Heart right ventricle (tissue), 16 donors: ENCODE measurements at regions not wholly inside any gene's neighbourhood (a gene's known extent, or its start where the extent isn't known, plus 50 kb on each side); places are given as distances from the start of the nearest gene placed in this dataset.

Experiments
- ATAC-seq, 8 donors: fragments of 200-7000 bp; cut with Tn5 transposase; one replicate each; pipeline ENCODE4 v1.9.1; 2020; ENCODE audit warnings: mild to moderate bottlenecking in 8 of 8, moderate library complexity in 8 of 8, moderate number of reproducible peaks in 1 of 8
- DNase-seq, 2 donors: peaks; one replicate each; pipeline ENCODE4 v3.0.0-alpha.2; 2020
- H3K27ac ChIP-seq, 10 donors: fragments of 200-600 bp; sonication (generic) in 2 of 10; one replicate each; pipeline versions ENCODE4 v1.5.0 to v1.8.0; 2020 to 2022; ENCODE audit warnings: mild to moderate bottlenecking in 3 of 10
- H3K27me3 ChIP-seq, 7 donors: fragments of 200-600 bp; one replicate each; pipeline ENCODE4 v1.8.0; 2021 to 2022; ENCODE audit warnings: mild to moderate bottlenecking in 2 of 7
- H3K36me3 ChIP-seq, 9 donors: fragments of 200-600 bp; sonication (generic) in 1 of 9; one replicate each; pipeline versions ENCODE4 v1.5.0 to v1.8.0; 2020 to 2022; ENCODE audit warnings: mild to moderate bottlenecking in 2 of 9
- H3K4me1 ChIP-seq, 9 donors: fragments of 200-600 bp; sonication (generic) in 1 of 9; one replicate each; pipeline versions ENCODE4 v1.5.0 to v1.8.0; 2020 to 2022; ENCODE audit warnings: mild to moderate bottlenecking in 4 of 9
- H3K4me3 ChIP-seq, 10 donors: fragments of 200-600 bp; sonication (generic) in 2 of 10; one replicate each; pipeline versions ENCODE4 v1.5.0 to v1.8.0; 2020 to 2022; ENCODE audit warnings: mild to moderate bottlenecking in 7 of 10, moderate library complexity in 2 of 10
- H3K9me3 ChIP-seq, 11 donors: fragments of 200-600 bp in 10 of 11; sonication (generic) in 2 of 11; one replicate each; pipeline versions ENCODE4 v1.5.0 to v1.8.0; 2013 to 2022; ENCODE audit warnings: mild to moderate bottlenecking in 2 of 11, control low read depth in 1 of 11, moderate library complexity in 1 of 11
- WGBS, 2 donors: extraction: QIAGEN DNeasy Blood & Tissue Kit; methylation state at CpG; one replicate each; pipeline ENCODE4 v1.1.7; 2013; ENCODE audit warnings: inconsistent platforms in 1 of 2; 5-methylcytosine and 5-hydroxymethylcytosine counted together
- intact Hi-C, 10 donors: fragments of 100-400 bp; cut with DNase I; formaldehyde crosslinking; loops; one replicate each; pipeline versions ENCODE4 v1.11.1 to v1.14.2; 2022
- TF ChIP-seq, protein P1 (sequence below), 9 donors: fragments of 200-600 bp; sonication (generic) in 2 of 9; IDR thresholded peaks; one replicate each; pipeline versions ENCODE4 v1.5.0 to v1.8.0; 2021 to 2022; ENCODE audit warnings: antibody characterized with exemption in 9 of 9, mild to moderate bottlenecking in 5 of 9, moderate library complexity in 1 of 9
- donor health status: Arrhythmogenic right ventricular cardiomyopathy.
- donor health status: ischemic (EF 13 %, LVEDD 7.1; RV severe dilation, severe dysfunction).
- donor health status: healthy with polysubstance abuse.
- donor health status: DM: no; HTN: yes; CAD: no.
- donor health status: DM: no; HTN: no; CAD: no.
- donor health status: ischemic (EF 25% LVEDD 6.9; RV normal size, moderate dysfunction).
- donor health status: ischemic (EF 25% LVEDD 5.7; RV mildly dilated, moderate dysfunction).
- donor health status: healthy.
- donor health status: DM: yes; HTN: yes; CAD: no.
- donor health status: Ischemic cardiomyopathy.
- donor health status: ischemic (EF 35%, LVEDD 5.7; RV mildly dilated, moderate dysfunction).
- donor health status: nonischemic (EF 11% LVEDD 7.7; RV severe dilation, severe dysfunction).
- donor health status: DM: yes; HTN: yes; CAD: no.
- donor health status: PGD.
- donor health status: ischemic (EF 29% LVEDD 5.4; RV normal size, mild dysfunction).
- donor health status: nonischemic (EF 23%, LVEDD 6.1; RV moderate dilation, normal function).

DNA sequence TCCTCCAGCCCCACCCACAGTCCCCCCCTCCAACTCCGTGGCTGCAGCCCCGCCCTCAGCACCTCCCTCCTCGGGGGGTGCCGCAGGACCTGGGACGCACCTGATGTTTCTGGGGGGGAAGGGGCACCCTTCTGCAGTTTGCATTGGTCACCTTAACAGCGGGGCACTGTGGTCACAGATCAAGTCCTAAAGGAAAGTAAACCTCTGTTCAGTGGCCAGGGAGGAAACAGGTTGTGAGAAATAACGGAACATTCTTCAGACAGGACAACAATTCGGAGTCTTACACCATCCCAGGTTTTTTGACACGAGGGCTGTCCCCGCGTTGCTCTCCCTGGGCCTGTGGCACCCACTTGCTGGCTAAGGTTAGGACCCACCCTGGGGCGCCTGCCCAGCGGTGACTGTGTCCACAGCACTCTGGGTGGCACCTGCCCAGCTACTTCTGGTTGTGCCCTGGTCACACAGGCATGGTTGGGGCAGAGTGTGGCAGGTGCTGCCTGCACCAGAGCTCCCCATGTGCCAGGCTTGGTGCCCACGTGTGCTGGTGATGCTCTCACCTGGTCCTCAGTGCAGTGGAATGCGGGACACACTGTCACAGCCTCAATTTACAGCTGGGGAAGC lies 93.5 kb upstream of the OTOS start:
- ATAC-seq (peak in 1 of 8 donors; percentile 12), DNase-seq (peak in 1 of 2 donors; percentile 6)
- H3K36me3 ChIP-seq: no peaks in the 10 kb centered on the region
- 35 to 39% methylated on average over 15 of the region's 15 CpGs for WGBS, 2 donors
- H3K9me3 ChIP-seq: peaks cover 0 to 10% (median 6%) of the 10 kb centered on the region in 11 donors
- peak overlapping the region in 9 of 10 donors; percentile 10 to 80 (median 64) for H3K27ac ChIP-seq
- H3K4me1 ChIP-seq: peaks cover 0 to 48% (median 21%) of the 10 kb centered on the region in 9 donors
- H3K27me3 ChIP-seq: peaks cover 0 to 7% (median 0%) of the 10 kb centered on the region in 7 donors
- intact Hi-C loops: loop anchor here (1.0 to 10.0 kb wide), 12 partner anchors 25 to 205 kb away; no protein-coding TSS in a partner anchor
- TF ChIP-seq, protein P1, sequence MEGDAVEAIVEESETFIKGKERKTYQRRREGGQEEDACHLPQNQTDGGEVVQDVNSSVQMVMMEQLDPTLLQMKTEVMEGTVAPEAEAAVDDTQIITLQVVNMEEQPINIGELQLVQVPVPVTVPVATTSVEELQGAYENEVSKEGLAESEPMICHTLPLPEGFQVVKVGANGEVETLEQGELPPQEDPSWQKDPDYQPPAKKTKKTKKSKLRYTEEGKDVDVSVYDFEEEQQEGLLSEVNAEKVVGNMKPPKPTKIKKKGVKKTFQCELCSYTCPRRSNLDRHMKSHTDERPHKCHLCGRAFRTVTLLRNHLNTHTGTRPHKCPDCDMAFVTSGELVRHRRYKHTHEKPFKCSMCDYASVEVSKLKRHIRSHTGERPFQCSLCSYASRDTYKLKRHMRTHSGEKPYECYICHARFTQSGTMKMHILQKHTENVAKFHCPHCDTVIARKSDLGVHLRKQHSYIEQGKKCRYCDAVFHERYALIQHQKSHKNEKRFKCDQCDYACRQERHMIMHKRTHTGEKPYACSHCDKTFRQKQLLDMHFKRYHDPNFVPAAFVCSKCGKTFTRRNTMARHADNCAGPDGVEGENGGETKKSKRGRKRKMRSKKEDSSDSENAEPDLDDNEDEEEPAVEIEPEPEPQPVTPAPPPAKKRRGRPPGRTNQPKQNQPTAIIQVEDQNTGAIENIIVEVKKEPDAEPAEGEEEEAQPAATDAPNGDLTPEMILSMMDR (IDR thresholded peaks at IDR 0.05): no peak
- no peak overlapping the region for H3K4me3 ChIP-seq

DNA sequence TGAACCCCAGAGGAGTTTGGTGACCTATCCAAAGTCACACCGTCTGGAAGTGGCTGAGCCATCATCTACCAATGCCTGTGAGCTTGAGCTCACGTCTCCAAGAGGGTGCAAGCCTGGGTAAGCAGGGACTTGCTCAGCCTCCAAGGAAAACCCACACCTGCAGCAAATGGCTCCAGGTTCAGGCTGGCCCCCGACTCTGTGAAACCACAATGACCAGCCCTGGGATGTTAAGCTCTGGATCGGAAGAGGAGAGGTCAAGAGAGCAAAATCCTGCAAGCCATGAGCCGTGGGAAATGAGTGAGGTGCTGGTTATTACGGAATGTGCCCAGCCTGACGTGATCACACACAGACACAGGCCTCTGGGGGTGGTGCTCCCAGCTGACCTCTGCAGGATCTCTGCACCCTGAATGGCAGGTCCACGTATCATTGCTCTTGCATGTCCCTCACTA lies 94.1 kb upstream of the OTOS start:
- TF ChIP-seq, protein P1 (IDR thresholded peaks at IDR 0.05): no peak
- intact Hi-C loops: loop anchor here in 4 of 10 donors (5.0 to 10.0 kb wide), 5 partner anchors 63 to 133 kb away; no protein-coding TSS in a partner anchor
- DNase-seq: peak in 1 of 2 donors; percentile 3
- Histone ChIP-seq H3K36me3 (no peaks in the 10 kb centered on the region), H3K4me1 (peaks cover 0 to 48% (median 21%) of the 10 kb centered on the region in 9 donors), H3K27me3 (peaks cover 0 to 7% (median 0%) of the 10 kb centered on the region in 7 donors), H3K4me3 (no peak overlapping the region), H3K9me3 (peaks cover 0 to 5% (median under 1%) of the 10 kb centered on the region in 11 donors), H3K27ac (peak overlapping the region in 8 of 10 donors; percentile 43 to 80 (median 65))
- 55 to 68% methylated on average over 8 of the region's 8 CpGs for WGBS, 2 donors
- no peak for ATAC-seq

DNA sequence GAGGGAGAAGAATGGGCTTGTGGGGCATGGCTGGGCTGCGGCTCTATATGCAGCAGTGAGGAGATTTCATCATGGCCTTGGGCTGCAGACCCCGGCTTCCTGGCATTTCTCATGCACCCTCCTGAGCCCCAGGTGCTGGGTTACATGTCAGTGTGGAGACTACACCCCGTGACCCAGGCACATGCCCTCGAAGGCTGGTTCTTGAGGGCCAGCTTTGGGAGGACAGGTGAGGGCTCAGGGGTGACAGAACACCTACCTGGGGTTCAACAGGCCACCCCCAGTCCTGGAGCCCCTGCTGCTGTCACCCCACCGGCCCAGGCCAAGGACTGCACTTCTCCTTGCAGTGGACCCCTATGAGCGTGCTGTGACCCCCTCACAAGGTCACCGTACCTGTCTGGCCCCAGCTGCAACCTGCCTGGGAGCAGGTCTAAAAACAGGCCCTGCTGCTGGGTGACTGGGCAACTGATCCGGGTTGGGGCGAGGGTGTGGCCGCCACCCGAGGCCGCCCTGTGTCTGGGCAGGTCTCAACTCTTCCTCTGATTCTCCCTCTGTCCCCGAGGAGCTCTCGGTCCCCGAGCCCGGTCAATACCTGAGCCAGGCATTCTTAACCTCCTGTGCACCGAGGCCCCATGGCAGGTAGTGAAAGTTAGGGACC lies 94.8 kb upstream of the OTOS start:
- ATAC-seq (no peak), DNase-seq (peak in 1 of 2 donors; percentile 4)
- Histone ChIP-seq H3K4me3 (no peak overlapping the region), H3K27ac (peak overlapping the region in 6 of 10 donors; percentile 55 to 91 (median 78)), H3K9me3 (no peaks in the 10 kb centered on the region), H3K4me1 (peaks cover 0 to 48% (median 21%) of the 10 kb centered on the region in 9 donors), H3K36me3 (no peaks in the 10 kb centered on the region), H3K27me3 (peaks cover 0 to 7% (median 0%) of the 10 kb centered on the region in 7 donors)
- 84 to 85% methylated on average over 17 of the region's 17 CpGs for WGBS, 2 donors
- TF ChIP-seq, protein P1 (IDR thresholded peaks at IDR 0.05): no peak
- intact Hi-C loops: loop anchor here in 5 of 10 donors (5.0 to 10.0 kb wide), 5 partner anchors 62 to 137 kb away; no protein-coding TSS in a partner anchor

DNA sequence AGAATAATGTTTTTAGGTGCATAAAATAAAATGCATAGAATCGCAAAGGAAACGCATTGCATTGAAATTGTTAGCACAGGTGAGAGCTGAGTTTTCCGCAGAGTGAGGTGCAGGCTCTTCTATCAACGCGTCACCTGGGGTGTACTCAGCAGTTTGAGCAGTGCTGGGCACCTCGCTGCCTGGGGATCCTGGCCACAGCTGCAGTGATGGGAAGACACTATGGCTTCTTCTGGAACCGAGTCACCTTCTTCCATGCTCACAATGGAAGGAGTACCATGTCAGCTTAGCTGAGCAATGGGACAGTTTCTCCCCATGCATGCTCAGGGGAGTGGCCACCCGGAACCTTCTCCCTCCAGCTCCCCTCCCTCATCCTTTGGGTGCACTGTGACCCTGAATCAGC lies 95.4 kb upstream of the OTOS start:
- Histone ChIP-seq H3K27ac (peak overlapping the region in 9 of 10 donors; percentile 63 to 91 (median 82)), H3K36me3 (no peaks in the 10 kb centered on the region), H3K9me3 (peaks cover 0 to 4% (median 0%) of the 10 kb centered on the region in 11 donors), H3K4me1 (peaks cover 0 to 48% (median 21%) of the 10 kb centered on the region in 9 donors), H3K27me3 (peaks cover 0 to 7% (median 0%) of the 10 kb centered on the region in 7 donors), H3K4me3 (no peak overlapping the region)
- ATAC-seq: no peak
- TF ChIP-seq, protein P1 (IDR thresholded peaks at IDR 0.05): no peak
- 91% methylated on average over 8 of the region's 8 CpGs for whole genome bisulfite sequencing, 2 donors
- intact Hi-C loops: loop anchor here in 7 of 10 donors (1.0 to 10.0 kb wide), 8 partner anchors 15 to 136 kb away; no protein-coding TSS in a partner anchor
- DNase-seq: no peak
